Type B pancreatic cell (in vitro differentiated cells): ENCODE measurements at regions not wholly inside any gene's neighbourhood (a gene's known extent, or its start where the extent isn't known, plus 50 kb on each side); places are given as distances from the start of the nearest gene placed in this dataset.

Experiments used
- DNase-seq: peaks from one replicate; pipeline ENCODE4 v3.0.0; 2021; ENCODE audit warnings: mixed read lengths; ENCODE audit not compliant: unreplicated experiment; ENCODE audit errors: extremely low spot score
- H3K27ac Mint-ChIP-seq: 2 replicates; pipeline ENCODE4 v1.8.0; 2021; ENCODE audit warnings: mild to moderate bottlenecking, mixed read lengths
- H3K27me3 Mint-ChIP-seq: 2 replicates; pipeline ENCODE4 v1.8.0; 2021; ENCODE audit warnings: mixed read lengths
- H3K36me3 Mint-ChIP-seq: 2 replicates; pipeline ENCODE4 v1.8.0; 2021; ENCODE audit warnings: mixed read lengths
- H3K4me1 Mint-ChIP-seq: one replicate; pipeline ENCODE4 v1.8.0; 2021; ENCODE audit warnings: mixed read lengths; ENCODE audit not compliant: unreplicated experiment
- H3K4me3 Mint-ChIP-seq: 2 replicates; pipeline ENCODE4 v1.8.0; 2021; ENCODE audit warnings: mild to moderate bottlenecking, mixed read lengths
- H3K9me3 Mint-ChIP-seq: 2 replicates; pipeline ENCODE4 v1.8.0; 2021; ENCODE audit warnings: mixed read lengths
- TF ChIP-seq, protein P1 (sequence below): fragments of 200-600 bp; sonication (generic); conservative IDR thresholded peaks from 2 replicates; pipeline ENCODE4 v1.5.0; 2021; ENCODE audit warnings: antibody characterized with exemption, mild to moderate bottlenecking

DNA sequence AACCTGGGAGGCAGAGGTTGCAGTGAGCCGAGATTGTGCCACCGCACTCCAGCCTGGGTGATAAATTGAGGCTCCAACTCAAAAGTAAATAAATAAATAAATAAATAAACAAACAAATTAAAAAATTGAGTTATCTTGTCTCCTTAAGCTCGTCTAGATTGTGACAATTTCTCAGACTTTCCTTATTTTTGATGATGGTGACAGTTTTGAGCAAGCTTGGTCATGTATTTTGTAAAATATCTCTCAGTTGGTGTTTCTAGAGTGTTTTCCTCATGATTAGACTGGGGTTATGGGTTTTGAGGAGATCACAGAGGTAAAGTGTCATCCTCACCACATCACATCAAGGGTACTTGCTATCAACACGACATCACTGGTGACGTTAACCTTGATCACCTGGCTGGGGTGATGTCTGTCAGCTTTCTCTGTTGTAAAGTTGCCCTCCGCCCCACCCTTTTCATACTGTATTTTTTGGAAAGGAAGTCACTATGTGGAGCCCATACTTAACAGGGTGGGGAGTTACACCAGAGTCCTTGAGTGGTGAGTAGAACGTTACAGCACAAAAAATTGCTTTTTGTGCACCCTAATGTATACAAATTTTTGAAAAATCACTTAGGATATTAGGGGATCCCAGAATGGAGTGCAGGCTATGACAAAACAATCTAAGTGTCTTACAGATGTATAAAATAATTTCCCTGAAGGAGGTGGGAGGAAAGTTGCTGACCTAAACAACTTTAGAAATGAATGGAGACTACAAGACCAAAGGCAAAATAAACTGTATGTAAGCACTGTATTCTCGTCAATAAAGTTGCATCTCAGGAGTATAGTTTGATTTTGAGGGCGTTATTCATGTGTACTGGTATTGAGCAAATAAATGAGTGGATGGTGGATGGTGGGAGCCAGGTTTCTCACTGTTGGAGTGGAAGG is 116.4 kb upstream of the SGK1 start:
- TF ChIP-seq, protein P1, sequence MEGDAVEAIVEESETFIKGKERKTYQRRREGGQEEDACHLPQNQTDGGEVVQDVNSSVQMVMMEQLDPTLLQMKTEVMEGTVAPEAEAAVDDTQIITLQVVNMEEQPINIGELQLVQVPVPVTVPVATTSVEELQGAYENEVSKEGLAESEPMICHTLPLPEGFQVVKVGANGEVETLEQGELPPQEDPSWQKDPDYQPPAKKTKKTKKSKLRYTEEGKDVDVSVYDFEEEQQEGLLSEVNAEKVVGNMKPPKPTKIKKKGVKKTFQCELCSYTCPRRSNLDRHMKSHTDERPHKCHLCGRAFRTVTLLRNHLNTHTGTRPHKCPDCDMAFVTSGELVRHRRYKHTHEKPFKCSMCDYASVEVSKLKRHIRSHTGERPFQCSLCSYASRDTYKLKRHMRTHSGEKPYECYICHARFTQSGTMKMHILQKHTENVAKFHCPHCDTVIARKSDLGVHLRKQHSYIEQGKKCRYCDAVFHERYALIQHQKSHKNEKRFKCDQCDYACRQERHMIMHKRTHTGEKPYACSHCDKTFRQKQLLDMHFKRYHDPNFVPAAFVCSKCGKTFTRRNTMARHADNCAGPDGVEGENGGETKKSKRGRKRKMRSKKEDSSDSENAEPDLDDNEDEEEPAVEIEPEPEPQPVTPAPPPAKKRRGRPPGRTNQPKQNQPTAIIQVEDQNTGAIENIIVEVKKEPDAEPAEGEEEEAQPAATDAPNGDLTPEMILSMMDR, result no peak
- no peak for DNase-seq
- H3K4me3 Mint-ChIP-seq, result no peak overlapping the region
- H3K4me1 Mint-ChIP-seq, result no peaks in the 10 kb centered on the region
- H3K27ac Mint-ChIP-seq, result no peak overlapping the region
- H3K27me3 Mint-ChIP-seq, result no peaks in the 10 kb centered on the region
- no peaks in the 10 kb centered on the region for H3K9me3 Mint-ChIP-seq
- H3K36me3 Mint-ChIP-seq, result no peaks in the 10 kb centered on the region

DNA sequence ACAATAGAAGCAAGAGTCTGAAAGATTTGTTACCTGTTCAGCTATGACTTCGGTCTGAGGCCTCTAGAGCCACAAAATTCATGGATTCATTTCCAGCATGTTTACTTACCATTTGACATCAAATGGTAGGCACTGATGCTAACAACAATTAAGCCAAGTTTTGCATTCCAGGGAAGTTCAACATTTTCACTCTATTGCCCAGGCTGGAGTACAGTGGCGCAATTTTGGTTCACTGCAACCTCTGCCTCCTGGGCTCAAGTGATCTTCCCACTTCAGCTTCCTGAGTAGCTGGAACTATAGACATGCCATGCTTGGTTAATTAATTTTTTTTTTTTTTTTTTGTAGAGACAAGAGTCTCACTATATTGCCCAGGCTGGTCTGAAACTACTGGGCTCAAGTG is 114.1 kb upstream of the SGK1 start:
- Mint-ChIP-seq H3K4me1 (no peaks in the 10 kb centered on the region), H3K27ac (no peak overlapping the region), H3K36me3 (no peaks in the 10 kb centered on the region), H3K4me3 (no peak overlapping the region), H3K27me3 (peaks cover 2% of the 10 kb centered on the region), H3K9me3 (no peaks in the 10 kb centered on the region)
- no peak for DNase-seq
- TF ChIP-seq, protein P1, result no peak

DNA sequence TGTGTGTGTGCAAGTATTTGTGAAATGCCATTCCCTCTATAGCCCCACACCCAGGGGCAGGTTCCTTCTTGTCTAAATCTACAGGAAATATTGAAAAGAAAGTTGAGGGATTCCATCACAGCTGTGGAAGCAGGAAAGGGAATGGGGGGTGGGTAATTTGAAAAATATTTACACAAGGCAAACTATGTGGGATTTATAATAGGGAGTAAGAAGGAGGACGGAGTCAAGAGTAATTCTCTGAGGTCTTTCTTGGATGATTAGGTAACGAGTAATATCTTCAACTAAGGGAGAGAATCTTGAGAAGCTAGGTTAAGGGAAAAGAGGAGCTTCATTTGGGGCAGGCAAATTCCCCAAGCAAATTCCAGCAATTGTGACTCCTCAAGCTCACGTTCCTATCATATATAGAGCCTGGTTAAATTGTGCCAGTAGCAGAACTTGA is 113.5 kb upstream of the SGK1 start:
- Mint-ChIP-seq H3K4me3 (no peak overlapping the region), H3K27me3 (peaks cover 2% of the 10 kb centered on the region), H3K4me1 (no peaks in the 10 kb centered on the region), H3K36me3 (no peaks in the 10 kb centered on the region), H3K9me3 (no peaks in the 10 kb centered on the region), H3K27ac (no peak overlapping the region)
- DNase-seq, result no peak
- TF ChIP-seq, protein P1, result no peak

DNA sequence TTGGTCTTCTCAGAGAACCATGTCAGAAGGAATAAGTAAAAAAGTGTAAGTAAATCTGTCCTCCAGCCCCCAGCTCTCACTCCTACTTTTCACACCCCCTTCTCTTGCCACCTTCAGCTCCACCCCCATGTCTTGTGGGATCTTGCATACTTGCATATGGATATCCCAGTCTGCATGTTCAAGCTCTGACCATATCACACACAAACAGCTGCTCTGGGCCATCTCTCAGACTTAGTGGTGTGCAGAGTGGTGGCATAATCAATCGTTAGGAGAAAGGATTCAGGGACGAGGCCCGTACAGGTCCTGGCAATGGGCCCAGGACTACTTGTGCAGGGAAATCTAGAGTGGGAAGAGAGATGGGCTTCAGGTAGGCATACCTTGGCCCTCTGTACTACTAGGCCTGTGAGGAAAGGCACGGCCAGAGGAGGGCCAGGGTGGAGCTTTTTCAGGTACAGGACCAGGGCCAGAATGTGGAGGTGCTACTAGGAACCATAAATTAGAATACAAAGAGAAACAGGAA is 112.0 kb upstream of the SGK1 start:
- no peaks in the 10 kb centered on the region for H3K36me3 Mint-ChIP-seq
- H3K27me3 Mint-ChIP-seq, result peaks cover 2% of the 10 kb centered on the region
- no peaks in the 10 kb centered on the region for H3K9me3 Mint-ChIP-seq
- no peak overlapping the region for H3K4me3 Mint-ChIP-seq
- TF ChIP-seq, protein P1, result no peak
- no peaks in the 10 kb centered on the region for H3K4me1 Mint-ChIP-seq
- H3K27ac Mint-ChIP-seq, result no peak overlapping the region
- DNase-seq, result no peak

DNA sequence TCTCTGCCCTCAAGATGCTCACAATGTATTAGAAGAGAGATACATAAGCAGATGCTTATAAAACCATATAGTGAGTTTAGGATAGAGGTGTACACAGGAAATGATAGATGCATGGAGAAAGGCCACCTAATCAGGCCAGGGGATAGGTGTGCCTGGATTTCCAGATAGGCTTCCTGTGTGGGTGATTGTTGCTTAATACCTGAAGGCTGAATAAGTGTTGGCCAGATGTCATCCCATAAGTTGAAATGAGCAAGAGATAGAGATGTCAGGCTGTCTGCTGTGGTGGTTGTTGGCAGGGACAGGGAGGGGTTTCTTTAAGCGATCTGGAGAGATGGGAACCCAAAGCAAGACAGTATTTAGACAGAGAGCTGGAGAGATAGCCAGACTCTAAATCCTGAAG is 109.8 kb upstream of the SGK1 start:
- H3K9me3 Mint-ChIP-seq, result peaks cover 5% of the 10 kb centered on the region
- TF ChIP-seq, protein P1, result no peak
- H3K4me1 Mint-ChIP-seq, result no peaks in the 10 kb centered on the region
- DNase-seq, result no peak
- H3K27me3 Mint-ChIP-seq, result peaks cover 2% of the 10 kb centered on the region
- no peak overlapping the region for H3K27ac Mint-ChIP-seq
- H3K4me3 Mint-ChIP-seq, result no peak overlapping the region
- no peaks in the 10 kb centered on the region for H3K36me3 Mint-ChIP-seq
